IPS DF 4.7 (cell line): ENCODE measurements at regions not wholly inside any gene's neighbourhood (a gene's known extent, or its start where the extent isn't known, plus 50 kb on each side); places are given as distances from the start of the nearest gene placed in this dataset.
"Not testable (repeated sequence)": the region's sequence is repeated elsewhere in the genome, so short reads cannot be mapped to it uniquely, and the experiment has no call there.

Experiments used
- DNase-seq: peaks from one replicate; pipeline ENCODE4 v3.0.0-alpha.2; 2013; ENCODE audit warnings: low spot score; ENCODE audit errors: extremely low read depth

GRCh38 chr4:188930822-188931221, 791.6 kb downstream of the TRIML1 start:
- DNase-seq, result no peak

GRCh38 chr4:188934320-188934962, 795.2 kb downstream of the TRIML1 start:
- no peak for DNase-seq

- no peak for DNase-seq
These were observed 802.4 kb downstream of the TRIML1 start for GRCh38 chr4:188941524-188942119.

GRCh38 chr4:188942606-188943005, 803.4 kb downstream of the TRIML1 start:
- no peak for DNase-seq

- no peak for DNase-seq
These were observed 810.4 kb downstream of the TRIML1 start for GRCh38 chr4:188949596-188949995.

GRCh38 chr4:188955066-188955465, 815.8 kb downstream of the TRIML1 start:
- no peak for DNase-seq

- DNase-seq, result no peak
These were observed 817.3 kb downstream of the TRIML1 start for GRCh38 chr4:188956566-188956965.

GRCh38 chr4:188958346-188958745, 819.1 kb downstream of the TRIML1 start:
- no peak for DNase-seq

- DNase-seq, result no peak
These were observed 820.2 kb downstream of the TRIML1 start for GRCh38 chr4:188959424-188959823.

GRCh38 chr4:188960411-188961093, 821.3 kb downstream of the TRIML1 start:
- DNase-seq, result no peak

- no peak for DNase-seq
These were observed 831.9 kb downstream of the TRIML1 start for GRCh38 chr4:188971125-188971524.

- no peak for DNase-seq
These were observed 836.0 kb downstream of the TRIML1 start for GRCh38 chr4:188975271-188975670.

- DNase-seq, result peak; percentile 75
These were observed 837.4 kb downstream of the TRIML1 start for GRCh38 chr4:188976644-188977115.

GRCh38 chr4:188977232-188977631, 838.0 kb downstream of the TRIML1 start:
- DNase-seq, result not testable (repeated sequence)

- no peak for DNase-seq
These were observed 845.3 kb downstream of the TRIML1 start for GRCh38 chr4:188984518-188984917.

- no peak for DNase-seq
These were observed 847.0 kb downstream of the TRIML1 start for GRCh38 chr4:188986271-188986689.

- no peak for DNase-seq
These were observed 847.8 kb downstream of the TRIML1 start for GRCh38 chr4:188987011-188987410.

- no peak for DNase-seq
These were observed 848.9 kb downstream of the TRIML1 start for GRCh38 chr4:188988131-188988530.

GRCh38 chr4:188989371-188989770, 850.1 kb downstream of the TRIML1 start:
- DNase-seq, result no peak

- no peak for DNase-seq
These were observed 853.5 kb downstream of the TRIML1 start for GRCh38 chr4:188992706-188993105.

- no peak for DNase-seq
These were observed 854.6 kb downstream of the TRIML1 start for GRCh38 chr4:188993871-188994270.

- DNase-seq, result no peak
These were observed 862.2 kb downstream of the TRIML1 start for GRCh38 chr4:189001283-189001970.
